PC-3 (cell line): ENCODE measurements at regions not wholly inside any gene's neighbourhood (a gene's known extent, or its start where the extent isn't known, plus 50 kb on each side); places are given as distances from the start of the nearest gene placed in this dataset.

Experiments used
- CTCF ChIP-seq: fragments of 300-600 bp; sonication (generic); conservative IDR thresholded peaks from 2 replicates; pipeline ENCODE4 v1.5.1; 2017; ENCODE audit warnings: antibody characterized with exemption, low read depth, mild to moderate bottlenecking, low read length
- EZH2 ChIP-seq: fragments of 300-600 bp; sonication (generic); IDR thresholded peaks from one replicate; pipeline ENCODE4 v1.6.1; 2017; ENCODE audit warnings: antibody characterized with exemption, mild to moderate bottlenecking, low read length; ENCODE audit not compliant: unreplicated experiment
- EZH2phosphoT487 ChIP-seq: fragments of 300-600 bp; sonication (generic); IDR thresholded peaks from 2 replicates; pipeline ENCODE4 v1.6.1; 2018; ENCODE audit warnings: mild to moderate bottlenecking, antibody characterized with exemption, low read length, borderline replicate concordance

DNA sequence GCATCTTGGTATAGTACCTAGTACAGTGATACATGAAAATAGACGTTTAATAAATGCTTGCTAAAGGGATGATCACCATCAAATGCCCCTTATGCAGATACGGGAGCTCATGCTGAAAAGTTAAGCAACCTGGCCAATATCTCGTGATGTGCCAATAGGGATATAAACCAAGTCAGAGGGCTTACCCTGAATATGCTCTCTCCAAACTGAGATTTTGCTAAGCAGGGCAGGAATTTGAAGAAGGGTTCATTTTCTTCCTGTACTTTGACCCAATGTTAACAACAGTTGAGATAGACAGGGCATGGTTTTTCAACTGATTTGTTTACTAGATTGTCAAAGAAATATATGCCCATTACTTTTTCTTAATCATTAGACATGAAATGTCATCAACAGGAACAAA is 219.3 kb upstream of the PREP start:
- no peak for TF ChIP-seq CTCF
- no peak for TF ChIP-seq EZH2
- TF ChIP-seq EZH2phosphoT487, result no peak
